K562 (cell line): ENCODE measurements at regions not wholly inside any gene's neighbourhood (a gene's known extent, or its start where the extent isn't known, plus 50 kb on each side); places are given as distances from the start of the nearest gene placed in this dataset.

Source experiments
- ATAC-seq: fragments of 200-7000 bp; cut with Tn5 transposase; 3 replicates; pipeline ENCODE4 v1.9.1; 2020; ENCODE audit warnings: moderate library complexity
- BruUV-seq: library from RNA; stranded (reverse); fragments of 400-500 nt; replicated peaks from 2 replicates; lab custom pipeline; 2021; lab: Mats Ljungman, UMichigan
- CTCF ChIA-PET: fragments of 300-600 bp; formaldehyde crosslinking; extraction: SDS; loops from one replicate; lab custom pipeline; 2021; ENCODE audit warnings: low intra/inter-chr PET ratio; lab: Yijun Ruan, JAX
- POLR2A ChIA-PET: fragments of 300-600, 350-650 bp; sonication (Branson Sonifier 250); formaldehyde crosslinking; extraction: SDS; loops from one replicate; lab custom pipeline; 2021; ENCODE audit warnings: antibody characterized with exemption, inconsistent platforms; lab: Yijun Ruan, JAX
- DNase-seq, 4 experiments: peaks; one replicate each; pipeline versions ENCODE4 v3.0.0 to v3.0.0-alpha.2; 2011 to 2018; ENCODE audit warnings: low spot score in 3 of 4, mixed read lengths in 3 of 4; ENCODE audit errors: extremely low read depth in 1 of 4
- FAIRE-seq: peaks from 2 replicates; lab custom pipeline; 2011; peaks lifted over from hg19 to GRCh38; lab: Jason Lieb, UNC
- H2AFZ ChIP-seq: 2 replicates; pipeline ENCODE4 v1.6.0; 2011; ENCODE audit warnings: low read depth, low read length, control low read depth, inconsistent platforms
- H3K27ac ChIP-seq: fragments of 200-600 bp; 3 replicates; pipeline ENCODE4 v1.8.0; 2011; ENCODE audit warnings: low read depth, mild to moderate bottlenecking, control low read depth, inconsistent platforms, low read length, moderate library complexity, mixed read lengths; ENCODE audit errors: extremely low read depth
- H3K27me3 ChIP-seq, 2 experiments: fragments of 300-600 bp in 1 of 2; 2 replicates in 1 of 2; 3 replicates in 1 of 2; pipeline versions ENCODE4 v1.6.0 to v1.8.0; 2011; ENCODE audit warnings: inconsistent platforms in 2 of 2, low read length in 2 of 2, mild to moderate bottlenecking in 1 of 2, mixed read lengths in 1 of 2, moderate library complexity in 1 of 2; ENCODE audit not compliant: control insufficient read depth in 2 of 2, insufficient read depth in 2 of 2
- H3K36me3 ChIP-seq: fragments of 300-600 bp; 3 replicates; pipeline ENCODE4 v1.8.0; 2011; ENCODE audit warnings: mild to moderate bottlenecking, low read length, inconsistent platforms; ENCODE audit not compliant: control insufficient read depth, insufficient read depth
- H3K4me1 ChIP-seq, 2 experiments: fragments of 200-600 bp in 1 of 2; replicated peaks in 1 of 2; 2 replicates in 1 of 2; 3 replicates in 1 of 2; pipeline versions ENCODE4 v1.5.1 to v1.8.0; 2011; ENCODE audit warnings: inconsistent platforms in 2 of 2, low read length in 2 of 2, mild to moderate bottlenecking in 1 of 2, mixed read lengths in 1 of 2, moderate library complexity in 1 of 2; ENCODE audit not compliant: control insufficient read depth in 2 of 2, insufficient read depth in 2 of 2
- H3K4me2 ChIP-seq: 2 replicates; pipeline ENCODE4 v1.6.1; 2011; ENCODE audit warnings: low read length, control low read depth, inconsistent platforms, mixed read lengths; ENCODE audit not compliant: insufficient read depth
- H3K4me3 ChIP-seq: fragments of 200-600 bp; sonication (generic), shearing (Covaris generic); 2 replicates; pipeline ENCODE4 v1.5.1; 2016; ENCODE audit warnings: control low read depth, inconsistent platforms
- H3K79me2 ChIP-seq: fragments of 200-600 bp; 3 replicates; pipeline ENCODE4 v1.8.0; 2011; ENCODE audit warnings: low read length, inconsistent platforms; ENCODE audit not compliant: control insufficient read depth, insufficient read depth
- H3K9ac ChIP-seq, 2 experiments: 2 replicates each; pipeline versions ENCODE4 v1.6.0 to v1.6.1; 2011; ENCODE audit warnings: low read depth in 2 of 2, low read length in 2 of 2, control low read depth in 1 of 2, inconsistent platforms in 1 of 2, mild to moderate bottlenecking in 1 of 2, mixed read lengths in 1 of 2; ENCODE audit not compliant: insufficient read depth in 1 of 2
- H3K9me1 ChIP-seq: one replicate; pipeline ENCODE4 v1.6.0; 2011; ENCODE audit warnings: inconsistent platforms, mild to moderate bottlenecking, low read length, moderate library complexity; ENCODE audit not compliant: control insufficient read depth, insufficient read depth
- H3K9me3 ChIP-seq: replicated peaks from 2 replicates; pipeline ENCODE4 v1.5.1; 2011; ENCODE audit warnings: low read depth, low read length, inconsistent platforms; ENCODE audit not compliant: control insufficient read depth, insufficient read depth
- H4K20me1 ChIP-seq: replicated peaks from 2 replicates; pipeline ENCODE4 v1.6.1; 2011; ENCODE audit warnings: low read length, inconsistent platforms, mixed read lengths; ENCODE audit not compliant: control insufficient read depth, insufficient read depth
- FOXP1 ChIP-seq: sonication (generic); formaldehyde crosslinking; IDR thresholded peaks from 2 replicates; pipeline ENCODE4 v1.8.0; 2022; ENCODE audit warnings: mild to moderate bottlenecking, missing genetic modification reagents
- JUN ChIP-seq, 2 experiments: sonication (generic) in 1 of 2; formaldehyde crosslinking in 1 of 2; IDR thresholded peaks; 2 replicates each; pipeline versions ENCODE4 v1.6.1 to v1.8.0; 2012 to 2022; ENCODE audit warnings: borderline replicate concordance in 2 of 2, mild to moderate bottlenecking in 2 of 2, improper control_type of control experiment in 1 of 2, low read depth in 1 of 2, low read length in 1 of 2, missing genetic modification reagents in 1 of 2
- KLF1 ChIP-seq: fragments of 450-650 bp; IDR thresholded peaks from 2 replicates; pipeline ENCODE4 v1.6.1; 2016; ENCODE audit warnings: missing genetic modification characterization, missing compliant biosample characterization
- MTA1 ChIP-seq: fragments of 450-650 bp; IDR thresholded peaks from 2 replicates; pipeline ENCODE4 v1.6.1; 2017; ENCODE audit warnings: borderline replicate concordance
- NCOA4 ChIP-seq: fragments of 450-650 bp; IDR thresholded peaks from 2 replicates; pipeline ENCODE4 v1.6.1; 2018; ENCODE audit warnings: mild to moderate bottlenecking; ENCODE audit not compliant: partially characterized antibody
- NUFIP1 ChIP-seq: fragments of 450-650 bp; IDR thresholded peaks from 2 replicates; pipeline ENCODE4 v1.6.1; 2018; ENCODE audit not compliant: partially characterized antibody
- POLR3A ChIP-seq: IDR thresholded peaks from 2 replicates; pipeline ENCODE4 v1.6.1; 2011; ENCODE audit warnings: borderline replicate concordance, mild to moderate bottlenecking, moderate library complexity; ENCODE audit not compliant: insufficient read length, insufficient read depth; ENCODE audit errors: extremely low read depth
- RFX5 ChIP-seq: IDR thresholded peaks from 2 replicates; pipeline ENCODE4 v1.6.1; 2011; ENCODE audit warnings: low read depth, mild to moderate bottlenecking, improper control_type of control experiment, low read length
- RUNX1 ChIP-seq: sonication (generic); IDR thresholded peaks from 2 replicates; pipeline ENCODE4 v1.6.1; 2016; ENCODE audit warnings: antibody characterized with exemption, low read depth
- ZNF280A ChIP-seq: fragments of 450-650 bp; IDR thresholded peaks from 2 replicates; pipeline ENCODE4 v1.6.1; 2018; ENCODE audit warnings: mild to moderate bottlenecking, low read depth; ENCODE audit not compliant: partially characterized antibody
- ZNF316 ChIP-seq: fragments of 450-650 bp; IDR thresholded peaks from 2 replicates; pipeline ENCODE4 v1.6.1; 2016
- ZNF436 ChIP-seq: fragments of 250-450, 450-650 bp; sonication (Bioruptor Pico); formaldehyde crosslinking; IDR thresholded peaks from 2 replicates; pipeline ENCODE4 v1.7.0; 2020; ENCODE audit warnings: mild to moderate bottlenecking
- ZNF778 ChIP-seq: fragments of 450-650 bp; formaldehyde crosslinking; IDR thresholded peaks from 2 replicates; pipeline ENCODE4 v1.4.0; 2020; ENCODE audit warnings: mild to moderate bottlenecking, moderate library complexity
- ZNF780A ChIP-seq: fragments of 250-450 bp; sonication (Bioruptor Pico); IDR thresholded peaks from 2 replicates; pipeline ENCODE4 v1.5.0; 2021; ENCODE audit warnings: mild to moderate bottlenecking
- WGBS: fragments of 100-300 bp; shearing (Covaris generic); methylation state at CpG from one replicate; pipeline ENCODE4 v1.1.6; 2016; ENCODE audit warnings: low coverage, mixed read lengths; ENCODE audit not compliant: insufficient coverage; ENCODE audit errors: missing lambda C conversion rate; 5-methylcytosine and 5-hydroxymethylcytosine counted together
- in situ Hi-C: fragments of 300-500 bp; cut with MboI; formaldehyde crosslinking; loops from 4 replicates; pipeline ENCODE4 v1.15.0; 2018; ENCODE audit warnings: inconsistent platforms, mixed read lengths
- intact Hi-C: fragments of 100-400 bp; cut with micrococcal nuclease; formaldehyde crosslinking; loops from 2 replicates; pipeline ENCODE4 v1.14.2; 2022

GRCh38 chr7:49264530-49264929, 340.2 kb downstream of the CDC14C start:
- Histone ChIP-seq H3K4me3 (no peak overlapping the region), H2AFZ (no peak overlapping the region), H3K27ac (no peak overlapping the region), H3K36me3 (no peaks in the 10 kb centered on the region), H3K79me2 (no peaks in the 10 kb centered on the region), H3K4me2 (no peak overlapping the region), H3K9ac (no peak overlapping the region), H3K27me3 (no peaks in the 10 kb centered on the region), H3K4me1 (no peaks in the 10 kb centered on the region), H4K20me1 (no peaks in the 10 kb centered on the region), H3K9me1 (no peaks in the 10 kb centered on the region), H3K9me3 (no peaks in the 10 kb centered on the region)
- no peak for FAIRE-seq
- CTCF ChIA-PET = no interaction called here
- intact Hi-C loops (no loop called here), in situ Hi-C loops (no loop called here)
- WGBS = 3% methylated on average over 3 of the region's 3 CpGs
- no peak for DNase-seq
- BruUV-seq = no TSS peak
- TF ChIP-seq NCOA4 = no peak
- 0 out of 2 replicates have a peak, but pooled peaks have one; percentile 2 for TF ChIP-seq ZNF316
- no peak for ATAC-seq
- POLR2A ChIA-PET = no interaction called here

GRCh38 chr7:49273897-49274296, 349.6 kb downstream of the CDC14C start:
- no peak for FAIRE-seq
- Histone ChIP-seq H3K9ac (no peak overlapping the region), H3K4me3 (no peak overlapping the region), H3K9me1 (no peaks in the 10 kb centered on the region), H3K4me1 (no peaks in the 10 kb centered on the region), H4K20me1 (no peaks in the 10 kb centered on the region), H2AFZ (no peak overlapping the region), H3K9me3 (no peaks in the 10 kb centered on the region; the same call in 1 of the 2 replicates), H3K27me3 (no peaks in the 10 kb centered on the region), H3K4me2 (no peak overlapping the region), H3K27ac (no peak overlapping the region), H3K36me3 (no peaks in the 10 kb centered on the region), H3K79me2 (no peaks in the 10 kb centered on the region)
- no TSS peak for BruUV-seq
- ATAC-seq = no peak
- POLR2A ChIA-PET = no interaction called here
- CTCF ChIA-PET = no interaction called here
- no peak for DNase-seq
- TF ChIP-seq ZNF280A = no peak
- TF ChIP-seq KLF1 = no peak
- TF ChIP-seq RUNX1 = no peak
- TF ChIP-seq ZNF778 (CRISPR knock-in tag) = no peak
- TF ChIP-seq MTA1 = no peak
- TF ChIP-seq JUN (IDR thresholded peaks at IDR 0.05; ENCODE audit: borderline replicate concordance, low read depth, low read length) = no peak
- TF ChIP-seq JUN (CRISPR knock-in tag; IDR thresholded peaks at IDR 0.05; ENCODE audit: borderline replicate concordance) = no peak
- TF ChIP-seq POLR3A = no peak
- no peak for TF ChIP-seq NUFIP1
- no peak for TF ChIP-seq ZNF780A
- no peak for TF ChIP-seq ZNF436 (CRISPR knock-in tag)
- no peak for TF ChIP-seq FOXP1 (CRISPR knock-in tag)
- TF ChIP-seq RFX5 = no peak
- in situ Hi-C loops = no loop called here
- WGBS = 0% methylated on average over 1 of the region's 1 CpG
- intact Hi-C loops = no loop called here
